HG03103 (cell line): ENCODE measurements at regions not wholly inside any gene's neighbourhood (a gene's known extent, or its start where the extent isn't known, plus 50 kb on each side); places are given as distances from the start of the nearest gene placed in this dataset.
"Not testable (repeated sequence)": the region's sequence is repeated elsewhere in the genome, so short reads cannot be mapped to it uniquely, and the experiment has no call there.

ENCODE experiments used
- ATAC-seq: cut with Tn5 transposase; IDR thresholded peaks from one replicate; pipeline ENCODE4 v1.9.1; 2021; ENCODE audit warnings: low read depth; ENCODE audit not compliant: unreplicated experiment

- not testable (repeated sequence) for ATAC-seq
These were observed 158.6 kb downstream of the SPIN4 start for GRCh38 chrX:63192366-63193041.

GRCh38 chrX:63186137-63186536, 165.0 kb downstream of the SPIN4 start:
- ATAC-seq = no peak

DNA sequence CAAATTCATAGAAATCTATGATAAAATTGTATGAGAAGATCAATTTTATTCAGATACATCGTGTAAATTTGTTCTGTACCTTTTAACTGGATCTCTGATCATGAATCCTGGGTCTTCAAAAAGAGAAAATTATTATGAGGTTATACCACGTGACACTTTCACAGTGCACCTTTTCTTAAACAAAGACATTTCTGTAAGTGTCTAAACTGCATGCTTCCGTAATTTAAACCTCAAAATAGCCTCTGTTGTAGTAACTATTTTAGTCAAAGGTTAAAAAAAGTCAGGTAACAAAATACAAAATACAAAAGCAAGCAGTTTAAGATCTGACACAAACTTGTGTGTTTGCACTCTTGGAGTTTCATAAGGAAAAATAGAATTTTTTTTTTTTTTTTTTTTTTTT, 171.3 kb downstream of the SPIN4 start:
- not testable (repeated sequence) for ATAC-seq

- not testable (repeated sequence) for ATAC-seq
These were observed 174.6 kb downstream of the SPIN4 start for GRCh38 chrX:63176578-63176977.

DNA sequence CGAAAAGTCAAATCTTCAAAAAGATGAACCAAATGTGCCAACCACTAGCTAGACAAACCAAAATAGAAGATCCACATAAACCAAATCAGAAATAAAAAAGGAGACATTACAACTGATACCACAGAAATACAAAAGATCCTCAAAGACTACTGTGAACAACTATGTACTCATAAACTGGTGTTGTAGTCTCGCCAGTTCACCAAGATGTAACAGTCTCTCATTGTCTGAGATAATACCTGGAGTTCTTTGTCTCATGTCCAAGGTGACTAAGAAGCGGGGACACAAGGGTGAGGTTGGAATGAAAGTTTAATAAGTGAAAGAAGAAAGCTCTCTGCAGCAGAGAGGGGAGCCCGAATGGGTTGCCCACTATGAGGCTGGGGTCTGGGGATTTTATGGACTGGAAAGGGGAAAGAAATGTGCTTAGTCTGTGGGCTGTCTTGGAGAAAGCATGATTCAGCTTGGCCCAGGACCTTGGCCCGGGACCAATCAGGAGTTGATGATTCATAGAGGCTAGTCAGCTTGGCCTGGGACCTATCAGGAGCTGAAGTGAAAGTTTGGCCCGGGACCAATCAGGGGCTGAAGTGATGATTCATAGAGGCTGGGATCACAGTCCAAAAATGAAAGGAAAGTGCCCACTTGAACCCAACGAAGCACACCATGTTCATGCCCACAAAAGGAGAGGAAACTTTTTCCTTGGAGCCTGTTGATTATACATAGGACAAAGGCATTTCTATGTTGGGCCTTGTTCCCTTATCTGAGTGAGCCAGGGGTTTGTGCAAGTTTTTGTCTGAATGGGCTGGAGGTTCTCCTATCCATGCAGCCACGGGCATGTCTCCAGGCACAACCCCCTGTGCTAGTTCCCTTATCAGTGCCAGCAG, 177.1 kb downstream of the SPIN4 start:
- not testable (repeated sequence) for ATAC-seq

GRCh38 chrX:63169416-63169815, 181.7 kb downstream of the SPIN4 start:
- ATAC-seq = not testable (repeated sequence)

- ATAC-seq = not testable (repeated sequence)
These were observed 182.2 kb downstream of the SPIN4 start for GRCh38 chrX:63168949-63169348.

DNA sequence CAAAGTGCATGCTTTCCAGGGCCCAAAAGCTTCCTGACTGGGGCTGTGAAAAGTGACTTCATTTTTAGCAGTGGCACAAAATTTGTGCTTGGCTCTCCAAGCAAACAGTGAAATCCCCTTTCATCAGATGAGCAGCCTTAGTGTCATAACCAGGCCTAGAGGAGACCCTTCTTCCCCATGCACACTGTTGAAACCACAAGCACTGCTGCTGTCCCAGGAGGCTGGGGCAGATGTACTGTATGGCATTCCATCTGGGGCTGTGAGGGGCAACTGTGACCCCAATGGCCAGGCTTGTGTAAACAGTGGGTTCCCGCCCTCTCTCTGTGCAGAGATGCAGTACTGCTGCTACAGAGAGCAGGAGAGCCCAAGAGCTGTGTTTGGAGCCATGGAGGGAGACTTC, 184.1 kb downstream of the SPIN4 start:
- not testable (repeated sequence) for ATAC-seq

GRCh38 chrX:63160994-63161393, 190.1 kb downstream of the SPIN4 start:
- ATAC-seq = not testable (repeated sequence)

- ATAC-seq = not testable (repeated sequence)
These were observed 190.8 kb downstream of the SPIN4 start for GRCh38 chrX:63160340-63160739.

DNA sequence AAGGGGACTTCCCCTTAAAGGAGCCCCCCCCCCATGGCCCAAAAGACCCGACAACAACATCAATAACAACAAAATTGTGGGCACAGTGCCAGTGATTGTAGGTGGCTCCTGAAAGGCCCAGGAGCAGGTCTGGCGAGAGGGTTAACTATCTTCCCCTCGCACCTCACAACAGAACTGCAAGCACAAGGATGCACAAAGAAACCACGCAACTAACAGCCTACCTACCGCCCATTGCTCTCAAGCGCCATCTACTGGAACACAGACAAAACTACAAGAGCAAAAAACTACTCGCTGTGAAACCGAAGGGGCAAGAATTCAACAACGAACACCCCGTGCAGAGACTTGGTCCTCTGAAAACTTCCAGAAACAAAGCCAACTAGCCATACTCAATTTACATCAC, 205.6 kb downstream of the SPIN4 start:
- ATAC-seq = not testable (repeated sequence)

DNA sequence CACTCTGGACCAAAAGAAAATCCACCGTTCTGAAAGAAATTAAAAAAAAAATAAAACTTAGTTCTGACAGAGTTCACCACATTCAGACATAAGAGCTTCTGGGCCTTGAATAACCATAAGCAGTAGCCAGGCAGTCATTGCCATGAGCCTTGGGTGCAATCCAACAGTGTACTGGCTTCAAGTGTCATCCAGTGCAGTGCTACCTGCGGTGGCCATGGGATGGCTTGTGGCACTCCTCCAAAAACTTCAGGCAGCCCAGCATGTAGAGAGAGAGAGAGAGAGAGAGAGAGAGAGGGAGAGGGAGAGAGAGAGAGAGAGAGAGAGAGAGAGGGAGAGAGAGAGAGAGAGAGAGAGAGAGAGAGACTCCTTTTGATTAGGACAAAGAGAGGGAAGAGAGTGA, 208.5 kb downstream of the SPIN4 start:
- ATAC-seq = not testable (repeated sequence)

- ATAC-seq = not testable (repeated sequence)
These were observed 215.3 kb downstream of the SPIN4 start for GRCh38 chrX:63135859-63136258.

DNA sequence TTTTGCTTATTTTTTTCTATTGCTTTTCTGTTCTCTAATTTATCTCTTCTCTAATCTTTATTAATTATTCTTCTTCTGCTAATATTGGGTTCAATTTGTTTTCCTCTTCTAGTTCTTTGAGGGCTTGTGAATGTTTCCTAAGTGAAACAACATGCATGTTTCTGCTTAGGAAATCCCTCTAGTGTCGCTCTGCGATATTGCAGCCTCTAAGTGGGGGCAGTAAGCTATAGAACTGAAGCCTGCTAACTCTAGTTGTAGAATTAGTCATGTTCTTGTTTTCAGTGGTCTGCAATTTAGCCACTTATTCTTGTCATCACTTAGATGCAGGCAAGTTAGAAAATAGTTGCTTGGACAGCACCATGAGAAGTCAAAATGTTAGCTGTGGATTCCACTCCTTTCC, 222.6 kb downstream of the SPIN4 start:
- ATAC-seq = peak; percentile 78

DNA sequence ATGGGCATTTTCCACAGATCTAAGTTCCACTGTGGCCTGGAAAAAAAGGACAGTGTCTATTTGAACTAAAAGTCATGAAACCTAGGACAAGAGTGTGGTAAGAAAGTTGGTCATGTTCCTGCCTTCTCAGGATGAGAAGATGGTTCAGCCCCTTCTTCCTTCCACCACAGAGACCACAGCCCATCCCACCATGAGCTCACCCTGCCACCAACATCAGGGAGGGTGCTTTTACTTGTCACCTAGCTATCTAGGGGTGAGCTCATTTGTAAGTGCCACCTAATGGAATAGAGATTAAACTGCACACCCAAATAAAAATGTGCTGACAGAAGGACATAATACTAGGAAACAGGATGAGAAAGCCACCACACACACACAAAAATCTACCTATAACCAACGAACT, 235.9 kb downstream of the SPIN4 start:
- no peak for ATAC-seq

GRCh38 chrX:63101879-63102620, 249.1 kb downstream of the SPIN4 start:
- ATAC-seq = no peak

- no peak for ATAC-seq
These were observed 292.9 kb downstream of the SPIN4 start for GRCh38 chrX:63058204-63058603.

DNA sequence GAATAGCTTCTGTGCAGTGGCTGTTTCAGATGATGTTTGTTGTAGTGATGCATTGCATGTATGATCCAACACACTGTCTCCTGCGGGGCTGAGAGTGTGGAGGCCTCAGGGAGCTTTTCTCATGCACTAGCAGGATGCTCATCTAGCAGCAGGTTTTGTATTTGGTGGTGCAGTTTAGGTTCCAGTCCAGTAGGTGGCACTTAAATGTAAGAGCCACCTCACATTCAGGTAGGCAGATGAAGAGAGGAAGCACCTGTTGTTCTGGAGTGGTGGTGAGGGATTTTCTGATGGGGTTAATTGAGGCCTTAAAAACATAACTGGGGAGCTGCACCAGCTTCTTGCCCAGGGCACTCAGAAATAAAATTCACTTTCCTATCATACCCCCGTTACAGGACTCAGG, 300.9 kb downstream of the SPIN4 start:
- ATAC-seq = no peak

DNA sequence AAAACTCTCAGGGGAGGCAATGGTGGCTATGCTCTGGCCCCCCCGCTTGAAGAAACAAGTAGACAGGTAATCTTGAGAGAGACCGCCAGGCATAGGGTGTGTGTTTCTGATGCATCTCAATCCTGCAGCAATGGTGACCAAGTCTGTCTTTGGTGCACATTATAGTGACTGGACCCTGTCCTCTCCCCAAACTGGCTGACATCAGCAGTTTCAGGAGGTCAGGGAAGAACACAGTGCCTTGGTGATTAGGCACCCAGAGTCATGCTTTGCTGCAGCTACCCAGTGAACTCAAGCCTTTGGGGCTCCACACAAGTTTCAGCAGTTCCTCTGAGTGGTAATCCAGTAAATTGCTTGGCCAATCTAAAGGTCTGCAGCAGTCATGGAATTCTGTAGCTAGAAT, 318.3 kb downstream of the SPIN4 start:
- no peak for ATAC-seq

DNA sequence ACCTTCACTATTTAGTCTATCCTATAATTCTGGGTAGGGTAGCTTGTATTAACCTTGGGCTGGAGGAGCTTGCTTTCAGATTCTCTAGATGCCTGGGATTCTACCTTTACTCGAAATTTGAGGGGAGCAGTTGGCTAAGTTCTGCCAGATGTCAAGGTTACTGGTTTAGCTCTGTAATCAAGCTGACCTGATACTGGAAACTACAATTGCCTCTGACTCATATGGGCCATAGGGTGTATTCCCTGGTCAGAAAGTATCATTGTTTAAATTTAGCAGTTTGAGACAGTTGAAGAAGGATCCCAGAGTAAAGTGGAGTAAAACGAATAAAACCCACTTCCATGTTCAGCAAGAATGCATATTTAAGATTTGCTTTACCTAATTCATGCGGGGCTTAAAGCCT, 337.6 kb downstream of the SPIN4 start:
- ATAC-seq = no peak

DNA sequence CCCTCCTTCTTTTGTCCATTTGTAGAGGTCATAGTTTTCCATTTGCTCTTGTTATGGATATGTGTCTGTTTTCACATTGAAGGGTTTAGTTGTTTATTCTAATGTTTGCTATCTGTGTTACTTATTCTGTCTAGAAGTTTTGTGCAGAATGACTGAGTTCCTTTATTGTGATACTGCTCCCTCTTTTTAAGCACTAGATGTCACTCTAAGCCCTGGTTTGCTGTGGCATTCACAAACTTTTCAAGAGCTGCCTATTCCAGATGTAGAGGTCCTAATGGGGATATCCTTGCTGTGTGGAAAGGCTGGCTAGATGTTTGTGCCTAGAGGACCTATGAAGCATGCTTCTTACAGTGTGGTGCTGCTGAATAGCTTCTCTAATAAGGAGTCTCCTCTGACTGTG, 338.6 kb downstream of the SPIN4 start:
- no peak for ATAC-seq
